Activated B cell treated with CpG ODN at 0.5 μM for 24 hours (primary cell): ENCODE measurements at regions not wholly inside any gene's neighbourhood (a gene's known extent, or its start where the extent isn't known, plus 50 kb on each side); places are given as distances from the start of the nearest gene placed in this dataset.

Source experiments
- ATAC-seq: fragments of 200-7000 bp; cut with Tn5 transposase; one replicate; pipeline ENCODE4 v1.10.0; 2021; ENCODE audit warnings: low read depth, mild to moderate bottlenecking, moderate library complexity
- CTCF ChIA-PET: fragments of 350-600 bp; sonication (Branson Sonifier 250); formaldehyde crosslinking; loops from one replicate; lab custom pipeline; 2021; ENCODE audit warnings: antibody characterized with exemption; lab: Charles Lee
- POLR2A ChIA-PET: fragments of 350-600 bp; sonication (Branson Sonifier 250); formaldehyde crosslinking; loops from one replicate; lab custom pipeline; 2021; ENCODE audit warnings: antibody characterized with exemption; lab: Charles Lee
- DNase-seq: peaks from one replicate; pipeline ENCODE4 v3.0.0; 2022
- H3K27ac Mint-ChIP-seq: one replicate; pipeline ENCODE4 v1.8.0; 2020; ENCODE audit warnings: mixed read lengths
- H3K27me3 Mint-ChIP-seq: one replicate; pipeline ENCODE4 v1.8.0; 2021; ENCODE audit warnings: mixed read lengths
- H3K36me3 Mint-ChIP-seq: one replicate; pipeline ENCODE4 v1.8.0; 2021; ENCODE audit warnings: low read depth, mixed read lengths
- H3K4me1 Mint-ChIP-seq: one replicate; pipeline ENCODE4 v1.8.0; 2021; ENCODE audit warnings: mixed read lengths
- H3K4me3 Mint-ChIP-seq: one replicate; pipeline ENCODE4 v1.8.0; 2020; ENCODE audit warnings: mild to moderate bottlenecking, mixed read lengths
- H3K9me3 Mint-ChIP-seq: one replicate; pipeline ENCODE4 v1.8.0; 2020; ENCODE audit warnings: mixed read lengths
- intact Hi-C: fragments of 100-400 bp; cut with micrococcal nuclease; formaldehyde crosslinking; loops from one replicate; pipeline ENCODE4 v1.15.1; 2024
- TF ChIP-seq, protein P1 (sequence below): fragments of 200-600 bp; IDR thresholded peaks from one replicate; pipeline ENCODE4 v1.8.0; 2022; ENCODE audit warnings: antibody characterized with exemption, mild to moderate bottlenecking

DNA sequence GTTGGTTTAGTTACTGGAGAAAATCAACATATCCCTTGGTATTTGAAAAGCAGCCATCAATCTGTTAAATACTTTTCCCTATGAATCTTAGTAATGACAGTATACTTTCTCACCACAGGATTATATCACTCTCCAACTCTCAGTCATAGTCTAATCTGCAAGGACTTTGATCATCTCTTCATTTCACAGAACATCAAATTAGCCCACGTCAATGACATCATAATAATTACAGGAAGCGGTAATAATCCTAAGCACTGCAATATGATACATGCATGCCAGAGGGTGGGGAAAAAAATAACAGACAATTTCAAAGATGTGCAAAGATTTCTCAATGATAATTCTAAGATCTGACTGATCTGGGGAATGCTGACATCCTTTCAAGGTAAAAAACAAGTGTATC, 404.1 kb downstream of the GPM6A start:
- no peak overlapping the region for H3K27ac Mint-ChIP-seq
- intact Hi-C loops, result no loop called here
- no peak for ATAC-seq
- no peaks in the 10 kb centered on the region for H3K36me3 Mint-ChIP-seq
- no peak for DNase-seq
- ChIA-PET CTCF (no interaction called here), POLR2A (no interaction called here)
- H3K9me3 Mint-ChIP-seq, result no peaks in the 10 kb centered on the region
- H3K27me3 Mint-ChIP-seq, result no peaks in the 10 kb centered on the region
- TF ChIP-seq, protein P1, sequence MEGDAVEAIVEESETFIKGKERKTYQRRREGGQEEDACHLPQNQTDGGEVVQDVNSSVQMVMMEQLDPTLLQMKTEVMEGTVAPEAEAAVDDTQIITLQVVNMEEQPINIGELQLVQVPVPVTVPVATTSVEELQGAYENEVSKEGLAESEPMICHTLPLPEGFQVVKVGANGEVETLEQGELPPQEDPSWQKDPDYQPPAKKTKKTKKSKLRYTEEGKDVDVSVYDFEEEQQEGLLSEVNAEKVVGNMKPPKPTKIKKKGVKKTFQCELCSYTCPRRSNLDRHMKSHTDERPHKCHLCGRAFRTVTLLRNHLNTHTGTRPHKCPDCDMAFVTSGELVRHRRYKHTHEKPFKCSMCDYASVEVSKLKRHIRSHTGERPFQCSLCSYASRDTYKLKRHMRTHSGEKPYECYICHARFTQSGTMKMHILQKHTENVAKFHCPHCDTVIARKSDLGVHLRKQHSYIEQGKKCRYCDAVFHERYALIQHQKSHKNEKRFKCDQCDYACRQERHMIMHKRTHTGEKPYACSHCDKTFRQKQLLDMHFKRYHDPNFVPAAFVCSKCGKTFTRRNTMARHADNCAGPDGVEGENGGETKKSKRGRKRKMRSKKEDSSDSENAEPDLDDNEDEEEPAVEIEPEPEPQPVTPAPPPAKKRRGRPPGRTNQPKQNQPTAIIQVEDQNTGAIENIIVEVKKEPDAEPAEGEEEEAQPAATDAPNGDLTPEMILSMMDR, result no peak
- H3K4me1 Mint-ChIP-seq, result peaks cover 3% of the 10 kb centered on the region
- H3K4me3 Mint-ChIP-seq, result no peak overlapping the region

DNA sequence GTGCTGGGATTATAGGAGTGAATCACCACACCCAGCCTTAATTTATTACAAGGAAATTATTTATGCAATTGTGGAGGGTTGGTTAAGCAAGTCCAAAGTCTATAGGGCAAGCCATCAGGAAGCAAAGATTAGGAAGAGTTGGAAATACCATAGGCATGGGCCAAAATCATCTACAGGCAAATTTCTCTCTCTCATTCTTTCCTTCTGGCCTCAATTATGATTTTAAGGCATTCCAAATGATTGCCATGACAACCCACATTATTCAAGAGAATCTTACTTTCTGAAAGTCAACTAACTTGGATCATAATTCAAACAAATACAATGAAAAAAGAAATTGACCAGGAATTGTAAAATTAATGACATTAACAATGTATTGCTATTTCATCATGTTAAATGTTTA, 400.8 kb downstream of the GPM6A start:
- no peak for DNase-seq
- H3K4me1 Mint-ChIP-seq, result no peaks in the 10 kb centered on the region
- no peak overlapping the region for H3K4me3 Mint-ChIP-seq
- H3K27me3 Mint-ChIP-seq, result no peaks in the 10 kb centered on the region
- H3K27ac Mint-ChIP-seq, result no peak overlapping the region
- TF ChIP-seq, protein P1, result no peak
- intact Hi-C loops, result no loop called here
- no peak for ATAC-seq
- ChIA-PET CTCF (interaction anchor here (0.7 kb wide), 1 partner anchor 15 kb away, joined by 3 read pairs; no protein-coding TSS in a partner anchor), POLR2A (no interaction called here)
- no peaks in the 10 kb centered on the region for H3K36me3 Mint-ChIP-seq
- peaks cover 15% of the 10 kb centered on the region for H3K9me3 Mint-ChIP-seq

DNA sequence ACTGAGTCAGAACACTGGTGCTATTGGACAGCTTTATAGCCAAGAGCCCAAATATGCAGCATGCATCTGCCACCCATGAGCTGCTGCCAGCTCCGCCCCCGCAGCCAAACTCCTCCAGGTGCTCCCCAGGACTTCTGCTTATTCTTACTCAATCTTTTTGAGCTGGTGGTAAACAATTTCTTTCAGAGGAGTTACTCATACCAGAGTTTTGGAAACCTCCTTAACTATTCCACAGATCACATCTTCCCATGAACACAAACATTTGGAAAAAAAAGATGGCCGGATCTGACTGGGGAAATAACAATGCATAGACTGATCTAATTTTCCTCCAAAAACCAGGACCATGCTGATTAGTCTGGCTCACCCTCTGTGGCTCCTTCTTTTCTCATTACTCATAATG, 399.9 kb downstream of the GPM6A start:
- ATAC-seq (no peak), DNase-seq (no peak)
- intact Hi-C loops, result no loop called here
- Mint-ChIP-seq H3K27me3 (no peaks in the 10 kb centered on the region), H3K36me3 (no peaks in the 10 kb centered on the region), H3K4me1 (no peaks in the 10 kb centered on the region), H3K9me3 (peaks cover 15% of the 10 kb centered on the region), H3K4me3 (no peak overlapping the region), H3K27ac (no peak overlapping the region)
- POLR2A ChIA-PET, result no interaction called here
- TF ChIP-seq, protein P1, result no peak
- CTCF ChIA-PET, result no interaction called here

DNA sequence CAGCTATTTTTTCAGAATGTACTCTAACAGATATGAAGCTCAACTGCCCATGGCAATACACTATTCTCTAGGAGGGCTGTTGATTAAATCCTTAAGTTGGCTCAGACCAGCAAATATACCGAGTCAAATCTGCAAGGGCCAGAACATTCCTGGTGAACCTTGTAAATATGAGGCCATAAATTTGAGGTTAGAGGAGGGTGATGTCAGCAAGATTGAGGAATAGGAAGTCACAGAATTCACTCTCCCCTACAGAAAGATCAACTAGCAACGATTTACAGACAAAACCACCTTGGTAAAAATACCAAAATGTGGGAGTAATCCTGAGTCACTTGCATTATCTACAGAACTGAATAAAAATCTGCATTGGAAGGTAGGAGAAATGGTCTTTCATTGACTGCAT, 399.3 kb downstream of the GPM6A start:
- DNase-seq (no peak), ATAC-seq (no peak)
- TF ChIP-seq, protein P1, result no peak
- peaks cover 17% of the 10 kb centered on the region for H3K9me3 Mint-ChIP-seq
- H3K27me3 Mint-ChIP-seq, result no peaks in the 10 kb centered on the region
- H3K36me3 Mint-ChIP-seq, result no peaks in the 10 kb centered on the region
- ChIA-PET POLR2A (no interaction called here), CTCF (no interaction called here)
- H3K4me1 Mint-ChIP-seq, result no peaks in the 10 kb centered on the region
- intact Hi-C loops, result no loop called here
- no peak overlapping the region for H3K4me3 Mint-ChIP-seq
- H3K27ac Mint-ChIP-seq, result no peak overlapping the region

DNA sequence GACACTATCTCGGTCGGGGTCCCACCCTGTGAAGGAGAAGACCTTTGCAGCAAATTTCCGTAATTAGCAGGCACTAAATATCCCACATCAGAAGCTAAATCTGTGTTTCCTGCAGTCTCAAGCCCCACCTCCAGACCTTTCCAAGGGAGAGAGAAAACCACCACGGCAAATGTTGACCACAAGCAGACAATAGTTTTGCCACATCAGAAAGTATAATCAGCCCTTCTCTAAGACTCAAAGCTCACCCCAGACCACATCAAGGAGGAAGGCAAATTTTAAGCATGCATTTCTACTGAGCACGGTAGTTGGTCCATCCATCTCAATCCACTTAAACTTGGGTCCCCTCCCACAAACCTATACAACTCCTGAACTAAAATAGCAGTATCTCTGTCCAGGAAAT, 398.5 kb downstream of the GPM6A start:
- TF ChIP-seq, protein P1, result no peak
- Mint-ChIP-seq H3K4me3 (no peak overlapping the region), H3K27ac (no peak overlapping the region), H3K27me3 (no peaks in the 10 kb centered on the region), H3K9me3 (peaks cover 17% of the 10 kb centered on the region), H3K36me3 (no peaks in the 10 kb centered on the region), H3K4me1 (no peaks in the 10 kb centered on the region)
- intact Hi-C loops, result no loop called here
- DNase-seq, result no peak
- ChIA-PET POLR2A (no interaction called here), CTCF (no interaction called here)
- ATAC-seq, result no peak
